HFFc6 (cell line): ENCODE measurements at regions not wholly inside any gene's neighbourhood (a gene's known extent, or its start where the extent isn't known, plus 50 kb on each side); places are given as distances from the start of the nearest gene placed in this dataset.
A peak's percentile ranks its signal among the peaks of the same experiment; 100 is the strongest.
"Not testable (repeated sequence)": the region's sequence is repeated elsewhere in the genome, so short reads cannot be mapped to it uniquely, and the experiment has no call there.

ENCODE experiments used
- DNase-seq: peaks from one replicate; pipeline ENCODE4 v3.0.0-alpha.2; 2018
- H3K27ac Mint-ChIP-seq: 2 replicates; pipeline ENCODE4 v1.8.0; 2020; ENCODE audit warnings: mild to moderate bottlenecking, mixed read lengths
- H3K27me3 Mint-ChIP-seq: 2 replicates; pipeline ENCODE4 v1.8.0; 2021; ENCODE audit warnings: mild to moderate bottlenecking, moderate library complexity, mixed read lengths; ENCODE audit not compliant: insufficient read depth
- H3K36me3 Mint-ChIP-seq: 2 replicates; pipeline ENCODE4 v1.8.0; 2021; ENCODE audit warnings: low read depth, mixed read lengths
- H3K4me1 Mint-ChIP-seq: 2 replicates; pipeline ENCODE4 v1.8.0; 2020; ENCODE audit warnings: low read depth, mixed read lengths
- H3K4me3 Mint-ChIP-seq: 2 replicates; pipeline ENCODE4 v1.8.0; 2020; ENCODE audit warnings: mild to moderate bottlenecking, moderate library complexity, mixed read lengths
- H3K9me3 Mint-ChIP-seq: 2 replicates; pipeline ENCODE4 v1.8.0; 2020; ENCODE audit warnings: mild to moderate bottlenecking, mixed read lengths
- CTCF ChIP-seq: fragments of 200-600 bp; sonication (generic); IDR thresholded peaks from 2 replicates; pipeline ENCODE4 v1.5.0; 2021; ENCODE audit warnings: antibody characterized with exemption, mild to moderate bottlenecking

- TF ChIP-seq CTCF, result no peak
- DNase-seq, result no peak
- Mint-ChIP-seq H3K4me1 (peaks cover 18% of the 10 kb centered on the region), H3K36me3 (no peaks in the 10 kb centered on the region), H3K9me3 (no peaks in the 10 kb centered on the region; the same call in 1 of the 2 replicates), H3K27me3 (peaks cover 15% of the 10 kb centered on the region), H3K4me3 (no peak overlapping the region), H3K27ac (no peak overlapping the region)
Observed at GRCh38 chr2:131646669-131647297, 119.1 kb downstream of the CCDC74A start.

- Mint-ChIP-seq H3K4me3 (peak overlapping the region; percentile 65; the same call in 1 of the 2 replicates), H3K27me3 (peaks cover 20% of the 10 kb centered on the region), H3K4me1 (peaks cover 11% of the 10 kb centered on the region; the same call in 1 of the 2 replicates)
- not testable (repeated sequence) for DNase-seq, H3K9me3 Mint-ChIP-seq, H3K36me3 Mint-ChIP-seq, H3K27ac Mint-ChIP-seq
Observed at GRCh38 chr2:131648565-131648964, 120.9 kb downstream of the CCDC74A start.

GRCh38 chr2:131652246-131652645 is 124.6 kb downstream of the CCDC74A start:
- H3K9me3 Mint-ChIP-seq, H3K27ac Mint-ChIP-seq, H3K4me3 Mint-ChIP-seq, H3K36me3 Mint-ChIP-seq, DNase-seq: not testable (repeated sequence)
- Mint-ChIP-seq H3K4me1 (peaks cover 11% of the 10 kb centered on the region; the same call in 1 of the 2 replicates), H3K27me3 (peaks cover 15% of the 10 kb centered on the region; the same call in 1 of the 2 replicates)

- H3K9me3 Mint-ChIP-seq, H3K27me3 Mint-ChIP-seq, H3K27ac Mint-ChIP-seq, DNase-seq, H3K4me1 Mint-ChIP-seq, H3K36me3 Mint-ChIP-seq, H3K4me3 Mint-ChIP-seq: not testable (repeated sequence)
Observed at GRCh38 chr2:131654107-131654506, 126.4 kb downstream of the CCDC74A start.

GRCh38 chr2:131656816-131657633 is 129.3 kb downstream of the CCDC74A start:
- Mint-ChIP-seq H3K27me3 (peaks cover 9% of the 10 kb centered on the region), H3K9me3 (no peaks in the 10 kb centered on the region), H3K36me3 (no peaks in the 10 kb centered on the region), H3K4me1 (peaks cover 18% of the 10 kb centered on the region), H3K27ac (no peak overlapping the region), H3K4me3 (no peak overlapping the region)
- TF ChIP-seq CTCF, result no peak
- no peak for DNase-seq

- DNase-seq, result no peak
- TF ChIP-seq CTCF, result no peak
- H3K9me3 Mint-ChIP-seq, result no peaks in the 10 kb centered on the region
- H3K36me3 Mint-ChIP-seq, result no peaks in the 10 kb centered on the region
- no peak overlapping the region for H3K4me3 Mint-ChIP-seq
- H3K4me1 Mint-ChIP-seq, result peaks cover 29% of the 10 kb centered on the region
- peaks cover 3% of the 10 kb centered on the region for H3K27me3 Mint-ChIP-seq
- no peak overlapping the region for H3K27ac Mint-ChIP-seq
Observed at GRCh38 chr2:131657895-131658768, 130.4 kb downstream of the CCDC74A start.
